PFSK-1 (cell line): ENCODE measurements at regions not wholly inside any gene's neighbourhood (a gene's known extent, or its start where the extent isn't known, plus 50 kb on each side); places are given as distances from the start of the nearest gene placed in this dataset.

Experiments
- POLR2AphosphoS5 ChIP-seq: IDR thresholded peaks from 2 replicates; pipeline ENCODE4 v1.6.1; 2012; ENCODE audit warnings: low read depth, mild to moderate bottlenecking, control low read depth, low read length, moderate library complexity
- SIN3A ChIP-seq: IDR thresholded peaks from 2 replicates; pipeline ENCODE4 v1.6.1; 2012; ENCODE audit warnings: mild to moderate bottlenecking, low read length, moderate library complexity, borderline replicate concordance; ENCODE audit not compliant: insufficient read depth

DNA sequence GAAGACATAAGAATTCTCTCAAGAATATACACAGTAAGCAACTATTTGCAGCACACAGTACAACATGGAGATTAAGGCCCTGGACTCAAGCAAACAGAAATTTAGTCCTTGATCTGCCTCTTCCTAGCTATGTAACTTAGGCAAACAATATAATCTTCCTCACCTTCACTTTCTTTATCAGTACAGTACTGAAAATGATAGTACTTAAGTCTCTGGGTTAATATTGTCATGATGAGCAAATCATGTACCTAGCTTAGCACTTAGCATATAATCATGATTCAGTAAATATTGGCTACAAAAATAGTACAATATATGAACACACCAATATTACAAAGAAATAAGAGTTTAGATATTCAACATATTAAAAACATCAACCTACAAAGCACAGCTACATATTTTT, 320.5 kb downstream of the HACE1 start:
- TF ChIP-seq SIN3A (no peak), POLR2AphosphoS5 (no peak)
